DND-41 (cell line): ENCODE measurements at regions not wholly inside any gene's neighbourhood (a gene's known extent, or its start where the extent isn't known, plus 50 kb on each side); places are given as distances from the start of the nearest gene placed in this dataset.

Source experiments
- ATAC-seq: fragments of 200-7000 bp; cut with Tn5 transposase; 3 replicates; pipeline ENCODE4 v1.9.1; 2021; ENCODE audit warnings: low read depth; ENCODE audit not compliant: insufficient read depth
- DNase-seq: peaks from one replicate; pipeline ENCODE4 v3.0.0-alpha.2; 2020
- H2AFZ ChIP-seq: 2 replicates; pipeline ENCODE4 v1.6.0; 2012; ENCODE audit warnings: low read depth, low read length
- H3K27ac ChIP-seq: 2 replicates; pipeline ENCODE4 v1.5.1; 2012; ENCODE audit warnings: low read length, inconsistent platforms
- H3K27me3 ChIP-seq: fragments of 200-600 bp; sonication (generic); 2 replicates; pipeline ENCODE4 v1.6.0; 2012; ENCODE audit warnings: low read length, mild to moderate bottlenecking, inconsistent platforms; ENCODE audit not compliant: insufficient read depth, poor library complexity
- H3K36me3 ChIP-seq: 2 replicates; pipeline ENCODE4 v1.5.1; 2012; ENCODE audit warnings: low read length, inconsistent platforms; ENCODE audit not compliant: insufficient read depth
- H3K4me1 ChIP-seq: 2 replicates; pipeline ENCODE4 v1.5.1; 2012; ENCODE audit warnings: mild to moderate bottlenecking, low read length; ENCODE audit not compliant: insufficient read depth
- H3K4me2 ChIP-seq: 2 replicates; pipeline ENCODE4 v1.6.0; 2012; ENCODE audit warnings: mild to moderate bottlenecking, moderate library complexity, low read length, inconsistent platforms; ENCODE audit not compliant: insufficient read depth
- H3K4me3 ChIP-seq, 2 experiments: fragments of 200-600 bp in 1 of 2; shearing (Covaris generic) in 1 of 2; 2 replicates each; pipeline ENCODE4 v1.5.1; 2012 to 2016; ENCODE audit warnings: inconsistent platforms in 2 of 2, low read length in 2 of 2, mild to moderate bottlenecking in 2 of 2, low read depth in 1 of 2, moderate library complexity in 1 of 2
- H3K79me2 ChIP-seq: 2 replicates; pipeline ENCODE4 v1.6.0; 2012; ENCODE audit warnings: low read length, inconsistent platforms; ENCODE audit not compliant: insufficient read depth
- H3K9ac ChIP-seq: 2 replicates; pipeline ENCODE4 v1.6.0; 2012; ENCODE audit warnings: low read depth, mild to moderate bottlenecking, inconsistent platforms, low read length, moderate library complexity
- H3K9me3 ChIP-seq: 2 replicates; pipeline ENCODE4 v1.5.1; 2012; ENCODE audit warnings: low read length, moderate library complexity, mild to moderate bottlenecking, inconsistent platforms; ENCODE audit not compliant: insufficient read depth, severe bottlenecking
- H4K20me1 ChIP-seq: 2 replicates; pipeline ENCODE4 v1.6.0; 2012; ENCODE audit warnings: low read length; ENCODE audit not compliant: insufficient read depth
- EZH2 ChIP-seq: IDR thresholded peaks from 3 replicates; pipeline ENCODE4 v1.6.1; 2012; ENCODE audit warnings: borderline replicate concordance, low read depth, mild to moderate bottlenecking, moderate library complexity, low read length, inconsistent platforms; ENCODE audit not compliant: severe bottlenecking
- TF ChIP-seq, protein P1 (sequence below): IDR thresholded peaks from 2 replicates; pipeline ENCODE4 v1.5.1; 2012; ENCODE audit warnings: borderline replicate concordance, low read length, moderate library complexity, mild to moderate bottlenecking; ENCODE audit not compliant: poor library complexity, severe bottlenecking; ENCODE audit errors: extremely low read depth

GRCh38 chr1:79304131-79304530, 297.6 kb upstream of the ADGRL4 start:
- H3K4me3 ChIP-seq = no peak overlapping the region
- TF ChIP-seq EZH2 = no peak
- TF ChIP-seq, protein P1, sequence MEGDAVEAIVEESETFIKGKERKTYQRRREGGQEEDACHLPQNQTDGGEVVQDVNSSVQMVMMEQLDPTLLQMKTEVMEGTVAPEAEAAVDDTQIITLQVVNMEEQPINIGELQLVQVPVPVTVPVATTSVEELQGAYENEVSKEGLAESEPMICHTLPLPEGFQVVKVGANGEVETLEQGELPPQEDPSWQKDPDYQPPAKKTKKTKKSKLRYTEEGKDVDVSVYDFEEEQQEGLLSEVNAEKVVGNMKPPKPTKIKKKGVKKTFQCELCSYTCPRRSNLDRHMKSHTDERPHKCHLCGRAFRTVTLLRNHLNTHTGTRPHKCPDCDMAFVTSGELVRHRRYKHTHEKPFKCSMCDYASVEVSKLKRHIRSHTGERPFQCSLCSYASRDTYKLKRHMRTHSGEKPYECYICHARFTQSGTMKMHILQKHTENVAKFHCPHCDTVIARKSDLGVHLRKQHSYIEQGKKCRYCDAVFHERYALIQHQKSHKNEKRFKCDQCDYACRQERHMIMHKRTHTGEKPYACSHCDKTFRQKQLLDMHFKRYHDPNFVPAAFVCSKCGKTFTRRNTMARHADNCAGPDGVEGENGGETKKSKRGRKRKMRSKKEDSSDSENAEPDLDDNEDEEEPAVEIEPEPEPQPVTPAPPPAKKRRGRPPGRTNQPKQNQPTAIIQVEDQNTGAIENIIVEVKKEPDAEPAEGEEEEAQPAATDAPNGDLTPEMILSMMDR = no peak
- H3K4me2 ChIP-seq = no peak overlapping the region
- no peaks in the 10 kb centered on the region for H3K79me2 ChIP-seq
- no peaks in the 10 kb centered on the region for H3K36me3 ChIP-seq
- no peaks in the 10 kb centered on the region for H3K27me3 ChIP-seq
- H3K9me3 ChIP-seq = no peaks in the 10 kb centered on the region
- ATAC-seq = no peak
- H3K9ac ChIP-seq = no peak overlapping the region
- no peaks in the 10 kb centered on the region for H3K4me1 ChIP-seq
- DNase-seq = no peak
- no peak overlapping the region for H2AFZ ChIP-seq
- no peak overlapping the region for H3K27ac ChIP-seq
- no peaks in the 10 kb centered on the region for H4K20me1 ChIP-seq

DNA sequence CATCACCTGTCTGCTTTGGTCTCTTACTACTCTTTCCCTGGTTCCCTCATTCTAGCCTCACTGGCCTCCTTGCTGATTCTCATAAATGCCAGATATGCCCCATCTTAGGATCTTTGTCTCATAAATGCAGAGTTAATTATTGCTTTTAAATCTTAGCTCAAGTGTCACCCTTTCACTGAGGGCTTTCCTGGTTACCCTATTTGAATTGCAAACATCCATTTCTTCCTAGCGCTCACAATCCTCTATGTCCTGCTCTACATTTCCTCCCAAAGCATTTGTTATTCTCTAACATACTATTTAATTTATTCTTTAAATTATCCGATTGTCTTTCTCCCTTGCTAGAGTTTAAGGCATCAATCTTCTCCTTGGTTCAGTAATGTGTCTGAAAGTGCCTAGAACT, 296.5 kb upstream of the ADGRL4 start:
- Histone ChIP-seq H3K4me3 (no peak overlapping the region), H3K36me3 (no peaks in the 10 kb centered on the region), H4K20me1 (no peaks in the 10 kb centered on the region), H3K27me3 (no peaks in the 10 kb centered on the region), H3K79me2 (no peaks in the 10 kb centered on the region), H3K9ac (no peak overlapping the region), H3K4me2 (no peak overlapping the region), H3K9me3 (no peaks in the 10 kb centered on the region), H3K4me1 (no peaks in the 10 kb centered on the region), H3K27ac (no peak overlapping the region), H2AFZ (no peak overlapping the region)
- TF ChIP-seq EZH2 = no peak
- TF ChIP-seq, protein P1 = no peak
- no peak for ATAC-seq
- DNase-seq = no peak

DNA sequence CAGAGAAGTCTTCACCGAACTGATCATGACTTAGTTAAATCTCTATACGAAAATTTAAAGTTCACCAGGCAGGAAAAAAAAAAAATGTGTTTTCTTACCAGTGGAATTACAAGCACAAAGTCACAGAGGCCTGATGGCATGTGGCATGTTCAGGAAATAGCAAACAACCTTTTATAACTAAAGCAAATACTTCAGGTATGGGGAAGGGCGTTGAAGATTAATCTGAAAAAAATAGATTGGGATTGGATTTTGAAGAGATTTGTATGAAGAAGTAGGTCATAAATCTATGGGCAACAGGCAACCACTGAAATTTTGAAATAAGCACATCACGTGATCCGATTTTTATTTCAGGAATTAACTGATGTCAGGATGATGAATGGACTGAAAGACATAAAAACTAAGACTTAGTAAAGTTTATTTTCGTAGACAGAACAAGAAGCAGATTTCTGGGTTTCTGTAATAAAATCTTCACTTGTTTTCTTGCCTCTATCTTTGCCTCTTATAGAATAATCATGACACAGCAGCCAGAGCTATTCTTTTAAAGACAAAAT, 295.9 kb upstream of the ADGRL4 start:
- H2AFZ ChIP-seq = no peak overlapping the region
- H3K4me3 ChIP-seq = no peak overlapping the region
- TF ChIP-seq, protein P1 = no peak
- no peak for TF ChIP-seq EZH2
- H3K4me2 ChIP-seq = no peak overlapping the region
- no peak for ATAC-seq
- H3K9ac ChIP-seq = no peak overlapping the region
- H3K27me3 ChIP-seq = no peaks in the 10 kb centered on the region
- H4K20me1 ChIP-seq = no peaks in the 10 kb centered on the region
- DNase-seq = no peak
- no peaks in the 10 kb centered on the region for H3K9me3 ChIP-seq
- H3K4me1 ChIP-seq = no peaks in the 10 kb centered on the region
- H3K27ac ChIP-seq = no peak overlapping the region
- H3K36me3 ChIP-seq = no peaks in the 10 kb centered on the region
- no peaks in the 10 kb centered on the region for H3K79me2 ChIP-seq

GRCh38 chr1:79295967-79296366, 289.4 kb upstream of the ADGRL4 start:
- no peak overlapping the region for H3K4me3 ChIP-seq
- no peak overlapping the region for H3K4me2 ChIP-seq
- H3K27me3 ChIP-seq = no peaks in the 10 kb centered on the region
- H3K9me3 ChIP-seq = no peaks in the 10 kb centered on the region
- H3K9ac ChIP-seq = no peak overlapping the region
- DNase-seq = no peak
- no peak overlapping the region for H3K27ac ChIP-seq
- H4K20me1 ChIP-seq = no peaks in the 10 kb centered on the region
- no peaks in the 10 kb centered on the region for H3K4me1 ChIP-seq
- no peak for ATAC-seq
- H2AFZ ChIP-seq = no peak overlapping the region
- no peaks in the 10 kb centered on the region for H3K36me3 ChIP-seq
- no peak for TF ChIP-seq EZH2
- TF ChIP-seq, protein P1 = no peak
- no peaks in the 10 kb centered on the region for H3K79me2 ChIP-seq
